HL-60 (cell line): ENCODE measurements at regions not wholly inside any gene's neighbourhood (a gene's known extent, or its start where the extent isn't known, plus 50 kb on each side); places are given as distances from the start of the nearest gene placed in this dataset.

Experiments
- CTCF ChIP-seq: IDR thresholded peaks from one replicate; pipeline ENCODE4 v1.5.1; 2011; ENCODE audit warnings: low read length, control low read depth, inconsistent platforms; ENCODE audit not compliant: insufficient read depth
- POLR2AphosphoS5 ChIP-seq: IDR thresholded peaks from 2 replicates; pipeline ENCODE4 v1.6.1; 2012; ENCODE audit warnings: low read depth
- REST ChIP-seq: IDR thresholded peaks from 2 replicates; pipeline ENCODE4 v1.6.1; 2012; ENCODE audit warnings: low read depth; ENCODE audit not compliant: insufficient replicate concordance

DNA sequence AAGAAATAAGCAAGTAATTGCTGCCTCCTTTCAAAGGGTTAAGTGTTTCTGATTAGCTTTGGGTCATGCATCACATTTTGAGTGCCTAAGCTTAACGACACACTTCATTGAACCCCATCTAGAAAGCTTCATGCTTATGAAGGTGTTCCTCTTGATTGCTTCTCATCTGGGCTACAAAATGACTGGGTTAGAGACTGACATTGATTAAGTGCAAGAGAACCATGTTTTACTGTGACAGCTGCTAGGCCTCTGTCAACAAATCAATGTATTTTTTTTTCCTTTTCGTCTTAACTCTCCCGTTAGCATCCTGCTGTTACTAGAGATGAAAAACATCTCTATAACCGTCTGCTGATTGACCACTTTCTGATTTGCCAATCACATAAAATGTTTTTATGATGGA is 725.0 kb downstream of the TLE1 start:
- no peak for TF ChIP-seq CTCF
- no peak for TF ChIP-seq POLR2AphosphoS5
- TF ChIP-seq REST = no peak
